SU-DHL-6 (cell line): ENCODE measurements at regions not wholly inside any gene's neighbourhood (a gene's known extent, or its start where the extent isn't known, plus 50 kb on each side); places are given as distances from the start of the nearest gene placed in this dataset.

Experiments
- CTCF ChIP-seq: fragments of 200-600 bp; sonication (generic); IDR thresholded peaks from one replicate; pipeline ENCODE4 v1.5.1; 2017; ENCODE audit warnings: antibody characterized with exemption, mild to moderate bottlenecking, low read length, moderate library complexity; ENCODE audit not compliant: insufficient read depth, poor library complexity, severe bottlenecking
- EZH2phosphoT487 ChIP-seq: fragments of 200-600 bp; sonication (generic), shearing (Covaris generic); conservative IDR thresholded peaks from 2 replicates; pipeline ENCODE4 v1.6.1; 2018; ENCODE audit warnings: mild to moderate bottlenecking, antibody characterized with exemption, low read length, moderate library complexity, mixed read lengths

- TF ChIP-seq CTCF, result no peak
- no peak for TF ChIP-seq EZH2phosphoT487
Observed at GRCh38 chr14:105783707-105784106, 257.3 kb downstream of the TMEM121 start.
